ENCODE measurements at regions not wholly inside any gene's neighbourhood (a gene's known extent, or its start where the extent isn't known, plus 50 kb on each side); places are given as distances from the start of the nearest gene placed in this dataset.

- intact Hi-C loops (cut with DNase I): no loop called here
- Histone ChIP-seq H3K9me3 (no peaks in the 10 kb centered on the region), H3K4me1 (no peaks in the 10 kb centered on the region), H3K36me3 (no peaks in the 10 kb centered on the region), H3K27ac (no peak overlapping the region), H3K4me3 (no peak overlapping the region), H3K27me3 (no peaks in the 10 kb centered on the region)
- no peak for ATAC-seq
- 36% methylated on average over 1 of the region's 1 CpG for WGBS (ENCODE audit: insufficient coverage, low coverage, low lambda C conversion rate, missing lambda C conversion rate)
- no peak for DNase-seq
- no peak for TF ChIP-seq POLR2A (IDR thresholded peaks at IDR 0.05)
- no peak for TF ChIP-seq CTCF (IDR thresholded peaks at IDR 0.05)
Measured at GRCh38 chr13:105153611-105154010, 1381.9 kb downstream of the EFNB2 start.

GRCh38 chr13:105151639-105152038 lies 1383.8 kb downstream of the EFNB2 start:
- TF ChIP-seq POLR2A (IDR thresholded peaks at IDR 0.05): no peak
- TF ChIP-seq CTCF (IDR thresholded peaks at IDR 0.05): no peak
- Histone ChIP-seq H3K27ac (no peak overlapping the region), H3K27me3 (no peaks in the 10 kb centered on the region), H3K9me3 (no peaks in the 10 kb centered on the region), H3K4me1 (no peaks in the 10 kb centered on the region), H3K4me3 (no peak overlapping the region), H3K36me3 (no peaks in the 10 kb centered on the region)
- DNase-seq (no peak), ATAC-seq (no peak)
- 59% methylated on average over 3 of the region's 3 CpGs for WGBS (ENCODE audit: insufficient coverage, low coverage, low lambda C conversion rate, missing lambda C conversion rate)
- intact Hi-C loops (cut with DNase I): no loop called here

- Histone ChIP-seq H3K4me3 (no peak overlapping the region), H3K4me1 (no peaks in the 10 kb centered on the region), H3K27me3 (no peaks in the 10 kb centered on the region), H3K36me3 (no peaks in the 10 kb centered on the region), H3K9me3 (no peaks in the 10 kb centered on the region), H3K27ac (no peak overlapping the region)
- TF ChIP-seq POLR2A (IDR thresholded peaks at IDR 0.05) (no peak), CTCF (IDR thresholded peaks at IDR 0.05) (no peak)
- no peak for ATAC-seq
- DNase-seq: no peak
- 59% methylated on average over 4 of the region's 4 CpGs for WGBS (ENCODE audit: insufficient coverage, low coverage, low lambda C conversion rate, missing lambda C conversion rate)
- intact Hi-C loops (cut with DNase I): no loop called here
Measured at GRCh38 chr13:105147461-105147860, 1388.0 kb downstream of the EFNB2 start.

- no peaks in the 10 kb centered on the region for H3K4me1 ChIP-seq
- H3K27me3 ChIP-seq: no peaks in the 10 kb centered on the region
- TF ChIP-seq CTCF (IDR thresholded peaks at IDR 0.05) (no peak), POLR2A (IDR thresholded peaks at IDR 0.05) (no peak)
- H3K27ac ChIP-seq: no peak overlapping the region
- no peaks in the 10 kb centered on the region for H3K9me3 ChIP-seq
- intact Hi-C loops (cut with DNase I): no loop called here
- H3K36me3 ChIP-seq: no peaks in the 10 kb centered on the region
- ATAC-seq (no peak), DNase-seq (no peak)
- 44% methylated on average over 3 of the region's 3 CpGs for WGBS (ENCODE audit: insufficient coverage, low coverage, low lambda C conversion rate, missing lambda C conversion rate)
- no peak overlapping the region for H3K4me3 ChIP-seq
Measured at GRCh38 chr13:105144936-105145335, 1390.5 kb downstream of the EFNB2 start.

GRCh38 chr13:105144020-105144419 lies 1391.4 kb downstream of the EFNB2 start:
- H3K4me3 ChIP-seq: no peak overlapping the region
- 44% methylated on average over 3 of the region's 3 CpGs for WGBS (ENCODE audit: insufficient coverage, low coverage, low lambda C conversion rate, missing lambda C conversion rate)
- intact Hi-C loops (cut with DNase I): no loop called here
- H3K36me3 ChIP-seq: no peaks in the 10 kb centered on the region
- H3K4me1 ChIP-seq: no peaks in the 10 kb centered on the region
- TF ChIP-seq POLR2A (IDR thresholded peaks at IDR 0.05) (no peak), CTCF (IDR thresholded peaks at IDR 0.05) (no peak)
- ATAC-seq (no peak), DNase-seq (no peak)
- no peaks in the 10 kb centered on the region for H3K9me3 ChIP-seq
- no peaks in the 10 kb centered on the region for H3K27me3 ChIP-seq
- no peak overlapping the region for H3K27ac ChIP-seq

Data from right lobe of liver (tissue), 6 donors.